ENCODE measurements at regions not wholly inside any gene's neighbourhood (a gene's known extent, or its start where the extent isn't known, plus 50 kb on each side); places are given as distances from the start of the nearest gene placed in this dataset.
"Not testable (repeated sequence)": the region's sequence is repeated elsewhere in the genome, so short reads cannot be mapped to it uniquely, and the experiment has no call there.

DNA sequence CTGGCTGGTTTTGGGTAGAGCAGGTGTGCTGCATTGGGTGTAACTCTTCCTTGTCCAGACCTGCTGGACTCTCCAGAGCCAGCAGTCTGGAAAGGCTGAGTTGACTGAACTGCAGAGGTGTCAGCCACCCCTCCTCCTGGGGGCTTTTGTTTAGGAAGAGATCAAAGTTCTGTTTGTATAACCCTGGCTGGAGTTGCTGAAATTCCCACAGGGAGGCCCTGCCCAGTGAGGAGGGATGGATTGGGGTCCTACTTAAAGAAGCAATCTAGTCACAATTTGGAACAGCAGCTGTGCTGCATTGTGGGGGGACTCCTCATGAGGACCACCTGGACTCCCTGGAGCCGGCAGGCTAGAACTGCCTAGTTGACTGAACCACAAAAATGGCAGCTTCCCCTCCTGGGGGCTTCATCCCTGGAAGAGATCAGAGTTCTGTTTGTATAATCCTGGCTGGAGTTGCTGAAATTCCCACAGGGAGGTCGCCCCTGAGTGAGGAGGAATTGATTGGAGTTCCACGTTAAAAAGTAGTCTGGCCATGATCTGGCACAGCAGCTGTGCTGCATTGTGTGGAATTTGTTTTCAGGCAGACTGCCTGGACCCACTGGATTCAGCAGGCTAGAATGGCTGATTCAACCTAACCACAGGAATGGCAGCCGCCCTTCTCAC is 264.9 kb upstream of the ZC4H2 start:
- TF ChIP-seq, protein P1, sequence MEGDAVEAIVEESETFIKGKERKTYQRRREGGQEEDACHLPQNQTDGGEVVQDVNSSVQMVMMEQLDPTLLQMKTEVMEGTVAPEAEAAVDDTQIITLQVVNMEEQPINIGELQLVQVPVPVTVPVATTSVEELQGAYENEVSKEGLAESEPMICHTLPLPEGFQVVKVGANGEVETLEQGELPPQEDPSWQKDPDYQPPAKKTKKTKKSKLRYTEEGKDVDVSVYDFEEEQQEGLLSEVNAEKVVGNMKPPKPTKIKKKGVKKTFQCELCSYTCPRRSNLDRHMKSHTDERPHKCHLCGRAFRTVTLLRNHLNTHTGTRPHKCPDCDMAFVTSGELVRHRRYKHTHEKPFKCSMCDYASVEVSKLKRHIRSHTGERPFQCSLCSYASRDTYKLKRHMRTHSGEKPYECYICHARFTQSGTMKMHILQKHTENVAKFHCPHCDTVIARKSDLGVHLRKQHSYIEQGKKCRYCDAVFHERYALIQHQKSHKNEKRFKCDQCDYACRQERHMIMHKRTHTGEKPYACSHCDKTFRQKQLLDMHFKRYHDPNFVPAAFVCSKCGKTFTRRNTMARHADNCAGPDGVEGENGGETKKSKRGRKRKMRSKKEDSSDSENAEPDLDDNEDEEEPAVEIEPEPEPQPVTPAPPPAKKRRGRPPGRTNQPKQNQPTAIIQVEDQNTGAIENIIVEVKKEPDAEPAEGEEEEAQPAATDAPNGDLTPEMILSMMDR (IDR thresholded peaks at IDR 0.05), result no peak
- TF ChIP-seq POLR2A (IDR thresholded peaks at IDR 0.05), result no peak
- Histone ChIP-seq H3K4me3 (no peak overlapping the region), H3K27me3 (no peaks in the 10 kb centered on the region), H3K36me3 (no peaks in the 10 kb centered on the region), H3K9me3 (peaks cover 0 to 3% (median 0%) of the 10 kb centered on the region in 4 donors), H3K4me1 (no peaks in the 10 kb centered on the region), H3K27ac (no peak overlapping the region)
- DNase-seq, result no peak

DNA sequence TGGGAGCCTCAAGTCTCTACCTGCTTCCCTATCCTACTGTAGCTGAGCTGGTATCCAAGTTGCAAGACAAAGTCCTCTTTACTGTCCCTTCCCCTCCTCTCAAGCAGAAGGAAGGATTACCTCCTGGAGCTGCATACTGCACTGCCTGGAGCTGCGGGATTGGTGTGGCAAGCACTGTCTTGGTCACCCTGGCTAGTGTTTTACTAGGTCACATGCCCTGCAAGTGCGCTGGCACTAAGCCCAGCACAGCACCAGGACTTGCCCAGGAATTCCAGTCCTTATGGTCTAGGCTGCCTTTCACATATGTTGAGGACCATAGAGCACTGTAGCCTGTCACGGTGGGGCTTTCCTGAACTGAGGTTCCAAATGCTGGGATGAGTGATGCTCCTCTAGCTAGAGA is 227.3 kb upstream of the ZC4H2 start:
- Histone ChIP-seq H3K36me3 (no peaks in the 10 kb centered on the region), H3K9me3 (no peaks in the 10 kb centered on the region), H3K4me3 (no peak overlapping the region), H3K27ac (no peak overlapping the region), H3K4me1 (no peaks in the 10 kb centered on the region), H3K27me3 (no peaks in the 10 kb centered on the region)
- DNase-seq, result peak in 1 of 3 donors; percentile 49
- TF ChIP-seq POLR2A (IDR thresholded peaks at IDR 0.05), result no peak
- TF ChIP-seq, protein P1 (IDR thresholded peaks at IDR 0.05), result no peak

- TF ChIP-seq POLR2A (IDR thresholded peaks at IDR 0.05), result no peak
- TF ChIP-seq, protein P1 (IDR thresholded peaks at IDR 0.05), result peak in 3 of 6 experiments; percentile 53 to 59 (median 58)
- peak in 2 of 3 donors; percentile 79 to 81 for DNase-seq
- Histone ChIP-seq H3K27me3 (no peaks in the 10 kb centered on the region), H3K4me3 (peak overlapping the region in 2 of 4 donors; percentile 14 to 22), H3K36me3 (no peaks in the 10 kb centered on the region), H3K9me3 (no peaks in the 10 kb centered on the region), H3K27ac (peak overlapping the region in 3 of 4 donors; percentile 9 to 63 (median 58)), H3K4me1 (no peaks in the 10 kb centered on the region)
Observed at GRCh38 chrX:65196758-65197360, 220.6 kb upstream of the ZC4H2 start.

GRCh38 chrX:65195621-65196020 is 219.4 kb upstream of the ZC4H2 start:
- H3K4me3 ChIP-seq, result peak overlapping the region in 1 of 4 donors; percentile 22
- H3K36me3 ChIP-seq, result no peaks in the 10 kb centered on the region
- no peaks in the 10 kb centered on the region for H3K9me3 ChIP-seq
- H3K27me3 ChIP-seq, result no peaks in the 10 kb centered on the region
- peak overlapping the region in 2 of 4 donors; percentile 50 to 58 for H3K27ac ChIP-seq
- H3K4me1 ChIP-seq, result no peaks in the 10 kb centered on the region
- TF ChIP-seq, protein P1 (IDR thresholded peaks at IDR 0.05), result no peak
- no peak for TF ChIP-seq POLR2A (IDR thresholded peaks at IDR 0.05)
- DNase-seq, result no peak

DNA sequence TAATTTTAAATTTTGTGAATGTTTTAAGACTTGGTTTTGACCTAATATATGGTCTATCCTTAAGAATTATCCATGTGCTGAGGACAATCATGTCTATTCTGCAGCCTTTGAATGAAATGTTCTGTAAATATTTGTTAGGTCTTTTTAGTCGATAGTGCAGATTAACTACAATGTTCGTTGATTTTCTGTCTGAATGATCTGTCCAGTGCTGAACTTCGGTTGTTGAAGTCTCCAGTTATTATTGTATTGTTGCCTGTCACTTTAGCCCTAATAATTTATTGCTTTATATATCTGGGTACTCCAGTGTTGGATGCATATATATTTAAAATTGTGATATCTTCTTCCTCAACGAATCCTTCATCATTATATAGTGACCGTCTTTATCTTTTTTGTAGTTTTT is 218.3 kb upstream of the ZC4H2 start:
- Histone ChIP-seq H3K4me1 (no peaks in the 10 kb centered on the region), H3K27ac (no peak overlapping the region), H3K9me3 (no peaks in the 10 kb centered on the region), H3K4me3 (no peak overlapping the region), H3K36me3 (no peaks in the 10 kb centered on the region), H3K27me3 (no peaks in the 10 kb centered on the region)
- no peak for DNase-seq
- TF ChIP-seq, protein P1 (IDR thresholded peaks at IDR 0.05), result no peak
- no peak for TF ChIP-seq POLR2A (IDR thresholded peaks at IDR 0.05)

DNA sequence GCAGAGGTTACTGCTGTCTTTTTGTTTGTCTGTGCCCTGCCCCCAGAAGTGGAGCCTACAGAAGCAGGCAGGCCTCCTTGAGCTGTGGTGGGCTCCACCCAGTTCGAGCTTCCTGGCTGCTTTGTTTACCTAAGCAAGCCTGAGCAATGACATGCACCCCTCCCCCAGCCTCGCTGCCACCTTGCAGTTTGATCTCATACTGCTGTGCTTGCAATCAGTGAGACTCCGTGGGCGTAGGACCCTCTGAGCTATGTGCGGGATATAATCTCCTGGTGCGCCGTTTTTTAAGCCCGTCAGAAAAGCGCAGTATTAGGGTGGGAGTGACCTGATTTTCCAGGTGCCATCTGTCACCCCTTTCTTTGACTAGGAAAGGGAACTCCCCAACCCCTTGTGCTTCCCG is 187.1 kb upstream of the ZC4H2 start:
- not testable (repeated sequence) for H3K9me3 ChIP-seq, DNase-seq, H3K4me3 ChIP-seq, H3K4me1 ChIP-seq, H3K27ac ChIP-seq, H3K36me3 ChIP-seq, H3K27me3 ChIP-seq

Measured in Peyer's patch (tissue), 4 donors.